AG09319 (cell line): ENCODE measurements at regions not wholly inside any gene's neighbourhood (a gene's known extent, or its start where the extent isn't known, plus 50 kb on each side); places are given as distances from the start of the nearest gene placed in this dataset.

Experiments
- DNase-seq: peaks from one replicate; pipeline ENCODE4 v3.0.0-alpha.2; 2010; ENCODE audit warnings: low read depth; ENCODE audit errors: extremely low read depth
- CTCF ChIP-seq: IDR thresholded peaks from 2 replicates; pipeline ENCODE4 v1.5.1; 2011; ENCODE audit warnings: low read depth, mild to moderate bottlenecking, inconsistent platforms, low read length, moderate library complexity

DNA sequence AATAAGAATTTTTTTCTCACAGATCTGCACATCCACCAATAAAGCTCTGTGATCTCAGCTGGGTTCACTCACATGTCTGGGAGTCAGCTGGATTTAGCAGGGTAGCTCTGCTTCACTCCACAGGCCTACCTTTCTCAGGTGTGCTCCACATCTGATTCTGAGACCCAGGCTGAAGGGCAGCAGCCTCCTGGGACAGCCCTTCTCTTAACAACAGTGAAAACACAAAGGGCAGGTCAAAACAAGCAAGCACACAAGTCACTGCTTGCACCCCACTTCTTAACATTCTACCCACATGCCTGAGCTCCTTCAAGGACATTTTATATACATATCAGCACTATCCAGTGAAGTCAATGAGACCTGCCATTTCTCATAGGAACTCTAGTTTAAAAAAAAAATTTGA, 96.0 kb upstream of the MAP3K4 start:
- TF ChIP-seq CTCF: no peak
- no peak for DNase-seq

DNA sequence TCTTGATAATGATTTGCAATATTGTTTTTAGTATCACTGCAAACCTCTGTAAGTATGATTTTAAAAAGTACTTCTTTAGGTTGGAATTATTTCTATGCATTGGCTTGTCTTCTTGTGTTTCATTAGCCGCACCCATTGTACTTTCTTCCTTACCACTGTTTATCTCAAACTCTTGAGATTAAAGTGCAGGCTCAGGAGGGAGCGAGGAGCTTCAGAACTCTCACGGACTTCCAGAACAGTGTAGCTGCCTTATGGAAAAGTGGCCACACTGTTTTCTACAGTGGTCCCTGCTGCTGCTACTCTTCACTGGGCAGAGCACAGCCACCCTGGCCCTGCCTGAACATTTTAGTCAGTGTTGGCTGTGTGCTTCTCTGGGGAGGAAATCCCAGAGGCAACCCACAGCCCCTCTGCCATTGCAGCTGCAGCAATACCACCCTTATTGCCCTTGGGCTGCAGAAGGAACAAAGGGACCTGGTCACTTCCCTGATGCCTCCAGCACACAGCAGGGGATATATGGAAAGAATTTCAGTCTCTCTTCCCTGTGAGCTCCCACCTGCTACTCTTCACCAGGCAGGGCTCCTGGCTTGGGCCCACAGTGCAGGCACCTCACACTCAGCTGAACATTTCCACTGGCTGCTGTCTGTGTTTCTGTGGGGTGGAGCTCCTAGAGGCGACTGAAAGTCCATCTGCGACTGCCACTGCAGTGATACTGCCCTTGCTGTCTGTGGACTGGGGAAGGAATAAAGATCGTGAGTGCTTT, 91.7 kb upstream of the MAP3K4 start:
- DNase-seq: no peak
- TF ChIP-seq CTCF: no peak

DNA sequence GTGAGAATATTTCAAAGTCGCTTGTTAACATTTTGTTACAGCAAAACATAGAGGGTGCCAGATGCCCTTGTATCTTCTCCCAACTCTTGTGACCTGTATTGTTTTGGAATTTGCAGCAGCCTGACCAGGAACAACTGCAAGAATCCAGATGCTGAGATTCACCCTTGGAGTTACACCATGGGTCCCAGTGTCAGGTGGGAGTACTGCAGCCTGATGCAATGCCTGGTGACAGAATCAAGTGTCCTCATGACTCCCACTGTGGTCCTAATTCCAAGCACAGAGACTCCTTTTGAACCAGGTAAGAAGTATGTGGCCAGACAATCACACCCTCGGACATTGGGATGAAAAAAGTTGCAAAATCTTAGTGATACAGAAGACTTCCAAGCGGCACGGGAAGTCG, 79.6 kb upstream of the MAP3K4 start:
- no peak for DNase-seq
- TF ChIP-seq CTCF: no peak

DNA sequence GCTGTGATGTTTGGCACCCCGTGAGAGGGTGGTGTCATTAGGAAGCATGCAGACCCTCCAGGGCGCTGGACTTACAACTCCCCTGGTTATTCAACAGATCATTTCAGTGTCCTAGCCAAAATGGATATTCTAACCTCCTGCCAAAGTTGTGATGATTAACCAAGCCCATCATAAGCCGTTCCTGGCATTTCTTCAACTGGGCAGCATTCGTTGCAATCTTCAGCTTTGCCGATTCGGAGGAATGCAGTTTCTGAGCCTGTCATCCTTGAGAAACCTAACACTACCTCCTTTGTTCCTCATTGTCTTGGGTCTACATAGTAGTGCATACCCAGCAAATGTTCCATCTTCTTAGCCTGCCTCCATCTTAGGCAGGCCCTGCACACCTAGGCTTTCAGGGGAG, 79.2 kb upstream of the MAP3K4 start:
- no peak for TF ChIP-seq CTCF
- no peak for DNase-seq

DNA sequence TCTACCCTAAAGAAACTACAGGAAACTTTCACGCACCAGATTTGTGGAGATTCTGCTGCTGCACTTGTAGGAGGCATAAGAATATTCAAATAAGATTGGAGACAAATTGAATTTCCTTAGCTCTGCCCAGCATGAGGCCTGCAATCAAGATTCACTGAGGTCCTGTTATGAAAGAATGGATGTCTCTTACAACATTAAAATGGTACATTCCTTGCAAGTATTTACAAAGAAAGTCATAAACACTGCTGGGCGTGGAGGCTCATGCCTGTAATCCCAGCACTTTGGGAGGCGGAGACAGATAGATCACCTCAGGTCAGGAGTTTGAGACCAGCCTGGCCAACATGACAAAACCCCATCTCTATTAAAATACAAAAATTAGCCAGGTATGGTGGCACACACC, 74.0 kb upstream of the MAP3K4 start:
- no peak for TF ChIP-seq CTCF
- no peak for DNase-seq

DNA sequence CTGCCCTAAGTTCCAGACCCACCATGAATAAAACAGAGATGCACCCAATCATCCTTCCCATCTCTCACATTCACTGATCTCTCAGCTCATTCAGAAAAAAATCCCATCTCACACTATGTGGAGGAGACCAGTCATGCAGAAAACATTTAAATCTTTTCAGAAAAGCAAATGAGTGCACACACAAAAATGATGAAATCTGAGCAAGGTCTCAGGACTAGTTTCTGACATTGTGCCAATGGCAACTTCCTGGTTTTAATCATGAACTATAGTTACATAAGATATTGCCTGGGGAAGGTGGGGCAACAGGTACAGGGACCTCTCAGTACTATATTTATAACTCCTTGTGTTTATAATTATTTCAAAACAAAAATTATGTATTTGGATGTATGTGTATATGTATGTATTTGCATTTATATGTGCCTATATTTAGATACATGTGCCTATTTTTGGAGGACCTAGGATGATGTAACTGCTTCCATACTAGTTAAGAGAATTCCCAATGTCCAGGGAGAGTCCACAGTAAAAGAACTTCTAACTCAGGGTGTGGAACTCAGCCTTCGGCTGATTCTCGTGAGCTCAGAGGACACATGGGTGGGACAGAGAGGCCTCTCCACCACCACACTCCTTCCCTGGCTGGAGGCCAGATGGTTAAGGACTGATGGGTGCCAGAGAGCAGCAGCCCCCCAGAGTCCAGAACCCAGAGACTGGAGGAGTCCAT, 71.7 kb upstream of the MAP3K4 start:
- peak; percentile 69 for DNase-seq

More for the DNA sequence above, 71.7 kb upstream of the MAP3K4 start:
- TF ChIP-seq CTCF: no peak
